ENCODE measurements at regions not wholly inside any gene's neighbourhood (a gene's known extent, or its start where the extent isn't known, plus 50 kb on each side); places are given as distances from the start of the nearest gene placed in this dataset.

DNA sequence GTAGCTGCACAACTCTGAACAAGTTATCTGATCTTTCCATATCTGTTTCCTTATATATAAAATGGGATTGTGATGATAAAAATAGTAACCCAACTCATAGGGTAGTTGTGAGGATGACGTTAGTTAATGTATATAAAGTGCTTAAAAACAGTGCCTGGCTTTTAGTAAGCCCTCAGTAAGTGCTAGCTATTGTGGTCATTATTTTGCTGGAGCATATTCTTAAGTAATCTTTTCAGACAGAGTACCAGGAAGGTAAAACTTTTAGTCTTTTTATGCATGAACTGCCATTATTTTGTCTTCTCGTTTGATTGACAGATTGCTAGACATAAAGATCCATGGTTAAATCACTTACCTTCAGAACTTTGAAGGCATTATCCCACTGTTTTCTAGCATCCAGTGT is 62.5 kb upstream of the SIM2 start:
- no peak for DNase-seq

- no peak for DNase-seq
Measured at GRCh38 chr21:36639769-36640168, 59.1 kb upstream of the SIM2 start.

DNA sequence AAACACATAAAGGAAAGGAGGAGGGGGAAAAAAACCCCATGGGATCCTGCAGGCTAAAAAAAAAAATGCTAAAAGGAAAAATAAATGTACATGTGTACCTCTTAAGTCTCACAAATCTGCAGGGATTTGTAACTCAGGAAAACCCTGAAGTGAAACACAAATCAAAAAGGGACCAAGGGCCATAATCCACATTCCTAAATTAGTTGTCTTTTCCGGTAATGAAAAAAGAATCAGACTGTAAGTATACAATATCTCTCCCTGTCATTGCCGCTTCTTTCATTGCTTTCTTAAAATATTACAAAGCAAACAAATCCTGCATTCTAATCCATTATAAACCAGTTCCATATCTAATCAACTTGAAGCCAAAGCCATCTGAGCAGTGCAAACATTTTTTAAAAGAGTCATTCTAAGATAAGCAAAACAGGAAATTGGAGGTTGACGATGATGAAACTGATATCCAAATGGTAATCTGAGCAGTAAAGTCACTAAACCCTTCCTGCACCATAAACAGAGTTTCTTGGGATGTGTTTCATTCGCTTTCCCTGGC is 58.7 kb upstream of the SIM2 start:
- DNase-seq: no peak

DNA sequence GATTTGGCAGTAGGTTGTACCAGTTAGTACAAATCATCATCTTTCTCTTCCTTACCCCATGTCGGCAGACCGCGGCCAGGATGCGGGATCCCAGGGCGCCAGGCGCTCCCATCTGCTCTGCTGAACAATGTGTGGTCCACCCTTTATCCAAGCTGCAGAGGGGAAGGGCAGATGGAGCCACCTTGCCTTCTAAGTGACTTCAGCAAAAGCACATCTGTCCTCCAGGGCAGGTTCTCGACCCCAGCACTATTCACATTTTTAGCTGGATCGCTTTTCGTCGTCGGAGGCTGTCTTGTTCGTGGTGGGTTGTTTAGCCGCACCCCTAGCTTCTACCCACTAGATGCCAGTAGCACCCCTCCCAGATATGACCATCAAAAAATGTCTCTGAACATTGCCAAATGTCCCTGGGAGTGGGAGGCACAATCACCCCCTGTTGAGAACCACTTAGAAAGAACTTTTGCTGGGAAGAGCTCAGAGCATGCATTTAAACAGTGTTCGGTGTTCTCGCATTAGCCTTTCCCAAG is 58.1 kb upstream of the SIM2 start:
- no peak for DNase-seq

- no peak for DNase-seq
Measured at GRCh38 chr21:36641346-36641745, 57.6 kb upstream of the SIM2 start.

- DNase-seq: no peak
Measured at GRCh38 chr21:36641886-36642285, 57.0 kb upstream of the SIM2 start.

DNA sequence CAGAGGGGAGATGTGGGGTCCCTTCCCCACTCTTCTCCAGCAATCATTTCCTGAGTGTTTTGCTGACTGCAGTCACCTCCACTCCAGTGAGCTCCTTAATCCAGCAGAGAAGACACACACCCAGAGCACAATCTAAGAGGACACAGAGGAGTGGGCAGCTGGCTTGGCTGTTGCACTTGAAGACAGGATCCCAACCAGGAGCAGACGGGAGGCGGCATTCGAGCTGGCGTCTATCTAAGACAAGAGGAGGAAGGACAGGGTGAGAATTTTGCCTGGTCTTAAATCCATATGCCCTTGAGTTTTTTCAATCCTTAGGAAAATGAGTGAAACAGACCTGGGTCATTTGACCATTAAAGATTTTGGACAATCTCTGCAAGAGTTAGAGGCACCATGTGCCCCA is 56.1 kb upstream of the SIM2 start:
- no peak for DNase-seq

DNA sequence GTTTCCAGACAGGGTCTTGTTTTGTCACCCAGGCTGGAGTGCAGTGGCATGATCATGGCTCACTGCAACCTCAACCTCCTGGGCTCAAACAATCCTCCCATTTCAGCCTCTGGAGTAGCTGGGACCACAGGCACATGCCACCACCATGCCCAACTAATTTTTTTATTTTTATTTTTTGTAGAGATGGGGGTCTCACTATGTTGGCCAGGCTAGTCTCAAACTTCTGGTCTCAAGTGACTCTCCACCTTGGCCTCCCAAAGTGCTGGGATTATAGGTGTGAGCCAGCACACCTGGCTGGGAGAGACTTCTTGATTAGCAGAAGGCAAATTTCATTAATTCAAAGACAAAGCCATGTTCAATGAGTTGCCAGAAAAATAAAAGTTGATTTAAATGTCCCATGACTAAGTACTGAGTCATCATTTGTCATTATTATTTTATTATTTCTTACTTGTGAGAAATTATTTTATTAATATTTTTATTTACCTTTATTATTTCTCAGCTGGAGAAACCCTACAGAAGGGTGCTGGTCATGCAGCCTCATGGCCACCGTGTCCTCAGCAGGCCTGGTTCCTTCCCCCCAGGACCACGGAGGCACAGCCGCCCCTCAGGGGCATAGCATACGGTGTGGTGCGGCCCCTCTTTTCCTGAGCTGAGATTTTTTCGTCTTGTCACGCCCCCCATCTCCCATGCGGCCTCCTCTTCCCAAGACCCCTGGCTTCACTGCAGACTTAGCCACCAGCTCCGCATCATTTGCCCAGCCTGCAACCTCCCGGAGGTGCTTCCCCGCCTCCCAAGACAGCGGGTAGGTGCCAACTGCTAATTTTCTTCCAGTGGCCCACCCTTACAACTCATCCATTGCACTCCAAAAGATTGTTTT is 55.3 kb upstream of the SIM2 start:
- DNase-seq: no peak

GRCh38 chr21:36646011-36646410 is 52.9 kb upstream of the SIM2 start:
- DNase-seq: no peak

DNA sequence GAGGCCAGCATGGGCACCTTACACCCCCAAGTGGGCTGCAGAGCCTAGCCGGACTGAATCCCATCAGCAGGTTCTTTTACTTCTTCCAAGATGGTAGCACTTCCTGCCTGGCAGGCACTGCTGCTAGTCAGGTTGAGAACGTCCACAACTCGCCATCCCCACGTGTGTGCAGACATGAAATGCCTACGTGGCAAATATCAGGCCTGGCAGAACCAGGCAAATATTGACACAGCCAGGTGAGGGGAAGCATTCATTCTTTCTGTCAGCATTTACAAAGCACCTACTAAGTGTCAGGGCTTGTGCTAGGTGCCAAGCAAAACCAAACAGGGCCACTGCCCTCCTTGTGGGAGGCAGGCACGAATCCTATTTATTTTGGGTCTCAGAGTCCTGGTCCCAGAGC is 52.3 kb upstream of the SIM2 start:
- DNase-seq: no peak

DNA sequence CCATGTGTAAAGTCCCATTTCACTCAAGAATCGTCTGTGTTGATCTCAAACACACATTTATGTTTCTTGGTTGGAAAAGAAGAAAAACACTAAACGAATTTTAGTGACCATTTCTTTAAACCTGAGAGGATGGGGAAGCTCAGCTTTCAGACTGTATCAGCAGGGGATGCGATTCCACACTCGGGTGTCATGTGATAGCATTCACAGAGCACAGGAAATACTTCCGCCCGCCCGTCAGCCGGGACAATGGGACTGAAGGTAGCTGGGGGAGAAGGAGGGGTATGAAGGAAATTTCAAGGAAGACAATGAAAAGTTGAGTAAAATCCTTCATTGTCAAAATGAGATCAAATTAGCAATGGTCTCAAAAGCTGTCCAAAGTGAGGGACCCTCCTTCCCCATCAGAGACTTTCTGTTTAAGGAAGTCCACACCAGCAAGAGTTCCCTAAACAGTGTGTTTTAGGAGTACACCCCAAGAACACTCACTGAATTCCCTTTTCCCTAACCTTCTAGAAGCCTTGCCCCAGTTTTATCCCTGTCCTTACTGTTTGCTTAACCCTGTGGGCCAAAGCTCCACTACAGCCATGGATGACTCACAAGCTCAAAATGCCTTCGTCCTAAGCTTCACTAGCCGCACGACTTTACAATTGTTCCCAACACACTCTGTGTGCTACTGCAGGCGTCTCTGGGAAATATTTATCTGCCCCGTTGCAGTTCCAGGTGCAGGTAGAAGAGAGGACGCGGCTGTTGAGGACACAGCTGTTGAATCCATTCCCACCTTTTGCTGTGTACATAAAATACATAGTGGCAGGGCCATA is 51.4 kb upstream of the SIM2 start:
- no peak for DNase-seq
